HCT116 (cell line): ENCODE measurements at regions not wholly inside any gene's neighbourhood (a gene's known extent, or its start where the extent isn't known, plus 50 kb on each side); places are given as distances from the start of the nearest gene placed in this dataset.

ENCODE experiments used
- ATAC-seq: fragments of 200-7000 bp; cut with Tn5 transposase; 2 replicates; pipeline ENCODE4 v1.9.1; 2020; ENCODE audit warnings: mild to moderate bottlenecking, moderate library complexity
- BruUV-seq: library from RNA; stranded (reverse); fragments of 400-500 nt; replicated peaks from 2 replicates; lab custom pipeline; 2021; lab: Mats Ljungman, UMichigan
- CTCF ChIA-PET: fragments of 300-600 bp; sonication (Branson Sonifier 250); formaldehyde crosslinking; loops from one replicate; lab custom pipeline; 2021; ENCODE audit warnings: antibody characterized with exemption; lab: Charles Lee
- POLR2A ChIA-PET: fragments of 300-600, 350-600 bp; sonication (Branson Sonifier 250); formaldehyde crosslinking; loops from one replicate; lab custom pipeline; 2021; ENCODE audit warnings: antibody characterized with exemption; lab: Charles Lee
- RAD21 ChIA-PET, 2 experiments: fragments of 300-600 bp; sonication (Branson Sonifier 250); formaldehyde crosslinking; loops; one replicate each; lab custom pipeline; 2023; ENCODE audit warnings: low total read pairs in 2 of 2; ENCODE audit not compliant: uncharacterized antibody in 2 of 2, unreplicated experiment in 2 of 2, low non-redundant PET in 1 of 2; lab: Charles Lee
- DNase-seq: peaks from one replicate; pipeline ENCODE4 v3.0.0-alpha.2; 2010; ENCODE audit warnings: low read depth, low spot score
- H2AFZ ChIP-seq: fragments of 200-600 bp; shearing (Covaris generic), sonication (generic); 2 replicates; pipeline ENCODE4 v1.6.1; 2017; ENCODE audit warnings: low read depth, mixed run types, mixed read lengths, antibody characterized with exemption, low read length; ENCODE audit not compliant: poor library complexity, severe bottlenecking
- H3K27ac ChIP-seq: 2 replicates; pipeline ENCODE4 v1.5.1; 2012; ENCODE audit warnings: low read depth, low read length
- H3K27me3 ChIP-seq: fragments of 200-600 bp; sonication (generic); 2 replicates; pipeline ENCODE4 v1.6.1; 2016; ENCODE audit warnings: mixed run types, low read length, mixed read lengths; ENCODE audit not compliant: insufficient read depth
- H3K36me3 ChIP-seq, 2 experiments: fragments of 200-500 bp in 1 of 2; fragments of 200-600 bp in 1 of 2; sonication (Bioruptor generic) in 1 of 2; sonication (generic) in 1 of 2; 2 replicates each; pipeline versions ENCODE4 v1.5.1 to v1.6.1; 2014 to 2016; ENCODE audit warnings: low read length in 2 of 2, inconsistent platforms in 1 of 2, mixed read lengths in 1 of 2, mixed run types in 1 of 2; ENCODE audit not compliant: insufficient read depth in 2 of 2, control insufficient read depth in 1 of 2
- H3K4me1 ChIP-seq, 2 experiments: fragments of 200-600 bp in 1 of 2; sonication (generic) in 1 of 2; 2 replicates each; pipeline versions ENCODE4 v1.5.1 to v1.6.1; 2012 to 2017; ENCODE audit warnings: low read length in 2 of 2, inconsistent platforms in 1 of 2, mild to moderate bottlenecking in 1 of 2, mixed read lengths in 1 of 2, mixed run types in 1 of 2, moderate library complexity in 1 of 2; ENCODE audit not compliant: insufficient read depth in 2 of 2, control insufficient read depth in 1 of 2
- H3K4me2 ChIP-seq: fragments of 200-600 bp; sonication (generic); 2 replicates; pipeline ENCODE4 v1.6.1; 2017; ENCODE audit warnings: mixed run types, low read length, mixed read lengths
- H3K4me3 ChIP-seq, 2 experiments: fragments of 200-600 bp in 1 of 2; sonication (generic) in 1 of 2; replicated peaks in 1 of 2; 2 replicates each; pipeline ENCODE4 v1.5.1; 2011 to 2016; ENCODE audit warnings: low read length in 2 of 2, control low read depth in 1 of 2, low read depth in 1 of 2, mild to moderate bottlenecking in 1 of 2, mixed read lengths in 1 of 2, mixed run types in 1 of 2
- H3K79me2 ChIP-seq: fragments of 200-600 bp; sonication (generic); 2 replicates; pipeline ENCODE4 v1.6.1; 2017; ENCODE audit warnings: mild to moderate bottlenecking, mixed run types, low read length, moderate library complexity, mixed read lengths; ENCODE audit not compliant: insufficient read depth
- H3K9ac ChIP-seq: fragments of 200-600 bp; sonication (generic); 2 replicates; pipeline ENCODE4 v1.6.1; 2016; ENCODE audit warnings: low read length, mixed read lengths
- H3K9me2 ChIP-seq: fragments of 200-600 bp; sonication (generic), shearing (Covaris generic); 2 replicates; pipeline ENCODE4 v1.6.1; 2017; ENCODE audit warnings: mixed run types, mild to moderate bottlenecking, moderate library complexity; ENCODE audit not compliant: insufficient read depth
- H3K9me3 ChIP-seq, 2 experiments: fragments of 200-500 bp in 1 of 2; fragments of 200-600 bp in 1 of 2; sonication (Bioruptor generic) in 1 of 2; sonication (generic) in 1 of 2; 2 replicates each; pipeline ENCODE4 v1.6.1; 2014 to 2017; ENCODE audit warnings: low read length in 2 of 2, mixed read lengths in 2 of 2, inconsistent platforms in 1 of 2, low read depth in 1 of 2, mild to moderate bottlenecking in 1 of 2, mixed run types in 1 of 2, moderate library complexity in 1 of 2; ENCODE audit not compliant: control insufficient read depth in 1 of 2, insufficient read depth in 1 of 2
- H4K20me1 ChIP-seq: fragments of 200-600 bp; sonication (generic), shearing (Covaris generic); 2 replicates; pipeline ENCODE4 v1.6.1; 2017; ENCODE audit warnings: mixed run types, mild to moderate bottlenecking, moderate library complexity; ENCODE audit not compliant: insufficient read depth
- ATF3 ChIP-seq: IDR thresholded peaks from 2 replicates; pipeline ENCODE4 v1.6.1; 2012
- EGR1 ChIP-seq: IDR thresholded peaks from 2 replicates; pipeline ENCODE4 v1.6.1; 2012; ENCODE audit warnings: low read depth
- ELF1 ChIP-seq: IDR thresholded peaks from 2 replicates; pipeline ENCODE4 v1.6.1; 2012; ENCODE audit warnings: low read depth, borderline replicate concordance
- FOSL1 ChIP-seq: IDR thresholded peaks from 2 replicates; pipeline ENCODE4 v1.6.1; 2012; ENCODE audit warnings: low read depth
- SIN3A ChIP-seq: IDR thresholded peaks from 2 replicates; pipeline ENCODE4 v1.6.1; 2012; ENCODE audit warnings: low read depth
- SP1 ChIP-seq: IDR thresholded peaks from 2 replicates; pipeline ENCODE4 v1.6.1; 2012; ENCODE audit warnings: low read depth
- TCF7L2 ChIP-seq: IDR thresholded peaks from 2 replicates; pipeline ENCODE4 v1.7.0; 2011; ENCODE audit warnings: borderline replicate concordance, inconsistent platforms; ENCODE audit not compliant: insufficient read depth, insufficient read length; ENCODE audit errors: extremely low read depth
- YY1 ChIP-seq: IDR thresholded peaks from 2 replicates; pipeline ENCODE4 v1.6.1; 2011; ENCODE audit warnings: low read length, low read depth, moderate library complexity, mild to moderate bottlenecking; ENCODE audit not compliant: insufficient replicate concordance; ENCODE audit errors: extremely low read depth
- intact Hi-C: fragments of 100-400 bp; cut with micrococcal nuclease; formaldehyde crosslinking; loops from 2 replicates; pipeline ENCODE4 v1.10.0; 2022

- ATAC-seq (no peak), DNase-seq (no peak)
- Histone ChIP-seq H3K9me3 (peaks cover 6 to 18% of the 10 kb centered on the region in 2 experiments; a peak in 3 of 4 replicates), H3K4me1 (no peaks in the 10 kb centered on the region), H4K20me1 (no peaks in the 10 kb centered on the region), H3K9ac (no peak overlapping the region), H3K36me3 (no peaks in the 10 kb centered on the region), H3K4me2 (no peak overlapping the region), H3K27me3 (no peaks in the 10 kb centered on the region), H3K27ac (no peak overlapping the region), H2AFZ (no peak overlapping the region), H3K9me2 (no peaks in the 10 kb centered on the region), H3K4me3 (no peak overlapping the region), H3K79me2 (no peaks in the 10 kb centered on the region)
- BruUV-seq, result no TSS peak
- ChIA-PET RAD21 (no interaction called here), CTCF (no interaction called here), POLR2A (no interaction called here)
- TF ChIP-seq ATF3 (no peak), SP1 (no peak), ELF1 (no peak), FOSL1 (no peak), TCF7L2 (no peak)
- intact Hi-C loops, result no loop called here
These were observed 89.2 kb upstream of the CDH18 start for GRCh38 chr5:20077186-20077585.

GRCh38 chr5:20056933-20057332 is 68.9 kb upstream of the CDH18 start:
- Histone ChIP-seq H3K4me2 (no peak overlapping the region), H3K9me3 (peaks cover 11 to 18% of the 10 kb centered on the region in 2 experiments; a peak in 2 of 4 replicates), H3K4me3 (no peak overlapping the region), H3K27ac (no peak overlapping the region), H3K9ac (no peak overlapping the region), H3K36me3 (no peaks in the 10 kb centered on the region), H3K4me1 (no peaks in the 10 kb centered on the region), H3K9me2 (no peaks in the 10 kb centered on the region), H2AFZ (no peak overlapping the region), H4K20me1 (no peaks in the 10 kb centered on the region), H3K27me3 (no peaks in the 10 kb centered on the region), H3K79me2 (no peaks in the 10 kb centered on the region)
- intact Hi-C loops, result no loop called here
- BruUV-seq, result no TSS peak
- no peak for DNase-seq
- TF ChIP-seq TCF7L2 (no peak), EGR1 (no peak), SIN3A (no peak), YY1 (no peak), SP1 (no peak), ELF1 (no peak)
- ATAC-seq, result no peak
- RAD21 ChIA-PET, result no interaction called here
- POLR2A ChIA-PET, result no interaction called here
- CTCF ChIA-PET, result no interaction called here
